Left ventricle myocardium inferior (tissue), 1 donor: ENCODE measurements at regions not wholly inside any gene's neighbourhood (a gene's known extent, or its start where the extent isn't known, plus 50 kb on each side); places are given as distances from the start of the nearest gene placed in this dataset.

ENCODE experiments used
- DNase-seq: peaks from one replicate; pipeline ENCODE4 v3.0.0-alpha.2; 2020
- H3K27ac ChIP-seq: fragments of 200-600 bp; replicated peaks from 2 replicates; pipeline ENCODE4 v1.8.0; 2021
- H3K27me3 ChIP-seq: fragments of 200-600 bp; 2 replicates; pipeline ENCODE4 v1.8.0; 2021; ENCODE audit warnings: low read depth
- H3K36me3 ChIP-seq: fragments of 200-600 bp; 2 replicates; pipeline ENCODE4 v1.8.0; 2021
- H3K4me1 ChIP-seq: fragments of 200-600 bp; 2 replicates; pipeline ENCODE4 v1.8.0; 2021
- H3K4me3 ChIP-seq: fragments of 200-600 bp; 2 replicates; pipeline ENCODE4 v1.8.0; 2021; ENCODE audit warnings: mild to moderate bottlenecking, moderate library complexity
- H3K9me3 ChIP-seq: fragments of 200-600 bp; replicated peaks from 2 replicates; pipeline ENCODE4 v1.8.0; 2021
- intact Hi-C: fragments of 100-400 bp; cut with micrococcal nuclease; formaldehyde crosslinking; loops from one replicate; pipeline ENCODE4 v1.11.0; 2022
- TF ChIP-seq, protein P1 (sequence below): fragments of 200-600 bp; IDR thresholded peaks from 2 replicates; pipeline ENCODE4 v1.8.0; 2021; ENCODE audit warnings: antibody characterized with exemption, mild to moderate bottlenecking, borderline replicate concordance
- donor health status: DM: no; HTN: yes; CAD: no; lungs with severe emphysema.

DNA sequence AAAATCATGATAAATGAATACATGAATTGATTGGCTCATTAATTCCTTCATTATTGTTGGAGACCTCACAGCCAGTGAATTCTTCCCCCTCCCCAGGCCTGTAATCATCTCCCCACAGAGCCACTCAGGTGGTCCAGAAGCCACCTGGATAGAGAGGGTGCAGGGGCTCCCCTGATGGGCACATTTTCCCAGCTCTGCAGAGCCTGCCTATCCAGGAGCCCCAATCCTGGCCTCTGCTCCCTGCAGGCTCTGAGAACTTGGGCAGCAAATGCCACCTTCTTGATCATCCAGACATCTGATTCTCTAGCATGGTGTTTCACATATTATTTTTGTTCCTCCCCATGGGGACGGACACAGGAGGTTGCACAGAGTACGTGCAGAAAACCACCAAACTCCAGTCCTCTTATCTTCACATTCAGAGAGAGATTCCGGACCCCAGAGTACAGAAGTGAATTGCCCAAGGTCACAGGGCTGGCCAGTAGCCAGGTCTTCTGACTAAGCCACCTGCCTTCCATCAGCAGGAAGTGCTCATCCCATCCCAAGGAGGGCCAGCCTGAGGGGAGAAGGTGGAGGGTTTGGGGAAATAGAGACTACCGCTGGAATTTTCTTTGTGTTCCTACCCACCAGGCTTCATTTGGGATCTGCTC lies 348.0 kb downstream of the BUD13 start:
- peaks cover 15% of the 10 kb centered on the region for H3K4me1 ChIP-seq
- no peak overlapping the region for H3K4me3 ChIP-seq
- no peak overlapping the region for H3K27ac ChIP-seq
- no peaks in the 10 kb centered on the region for H3K36me3 ChIP-seq
- no peak for DNase-seq
- peaks cover 45% of the 10 kb centered on the region for H3K27me3 ChIP-seq
- TF ChIP-seq, protein P1, sequence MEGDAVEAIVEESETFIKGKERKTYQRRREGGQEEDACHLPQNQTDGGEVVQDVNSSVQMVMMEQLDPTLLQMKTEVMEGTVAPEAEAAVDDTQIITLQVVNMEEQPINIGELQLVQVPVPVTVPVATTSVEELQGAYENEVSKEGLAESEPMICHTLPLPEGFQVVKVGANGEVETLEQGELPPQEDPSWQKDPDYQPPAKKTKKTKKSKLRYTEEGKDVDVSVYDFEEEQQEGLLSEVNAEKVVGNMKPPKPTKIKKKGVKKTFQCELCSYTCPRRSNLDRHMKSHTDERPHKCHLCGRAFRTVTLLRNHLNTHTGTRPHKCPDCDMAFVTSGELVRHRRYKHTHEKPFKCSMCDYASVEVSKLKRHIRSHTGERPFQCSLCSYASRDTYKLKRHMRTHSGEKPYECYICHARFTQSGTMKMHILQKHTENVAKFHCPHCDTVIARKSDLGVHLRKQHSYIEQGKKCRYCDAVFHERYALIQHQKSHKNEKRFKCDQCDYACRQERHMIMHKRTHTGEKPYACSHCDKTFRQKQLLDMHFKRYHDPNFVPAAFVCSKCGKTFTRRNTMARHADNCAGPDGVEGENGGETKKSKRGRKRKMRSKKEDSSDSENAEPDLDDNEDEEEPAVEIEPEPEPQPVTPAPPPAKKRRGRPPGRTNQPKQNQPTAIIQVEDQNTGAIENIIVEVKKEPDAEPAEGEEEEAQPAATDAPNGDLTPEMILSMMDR: no peak
- H3K9me3 ChIP-seq: no peaks in the 10 kb centered on the region
- intact Hi-C loops: no loop called here

DNA sequence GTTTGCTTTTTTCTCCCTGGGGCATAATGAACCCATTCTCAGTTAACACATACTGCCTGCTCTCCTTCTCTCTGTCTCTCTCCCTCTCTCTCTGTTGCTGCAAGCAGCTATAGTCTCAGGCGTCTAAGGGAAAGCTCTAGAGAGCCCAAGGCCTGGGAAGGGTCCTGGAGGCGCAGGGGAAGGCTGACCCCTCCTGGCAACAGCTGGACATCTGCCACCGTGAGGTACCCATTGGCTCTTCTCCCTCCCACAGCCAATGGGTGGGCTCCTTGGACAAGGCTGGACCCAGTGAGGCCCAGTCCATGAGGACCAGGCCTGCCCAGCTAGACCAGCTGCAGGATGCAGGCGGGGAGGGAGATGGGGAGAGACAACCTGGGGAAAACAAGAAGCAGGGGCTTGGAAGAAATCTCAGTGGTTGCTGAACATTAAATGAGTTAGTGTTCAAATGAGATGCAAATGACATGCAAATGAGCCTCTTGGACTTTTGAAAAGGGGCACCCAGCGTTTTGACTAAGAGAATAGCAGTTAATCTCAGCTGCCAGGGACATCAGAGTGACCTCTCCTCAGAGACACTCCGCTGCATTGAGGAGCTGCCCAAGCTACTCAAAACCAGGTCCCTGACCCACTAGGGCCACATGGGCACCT lies 349.7 kb downstream of the BUD13 start:
- peaks cover 55% of the 10 kb centered on the region for H3K27me3 ChIP-seq
- H3K4me3 ChIP-seq: no peak overlapping the region
- H3K4me1 ChIP-seq: peaks cover 9% of the 10 kb centered on the region
- TF ChIP-seq, protein P1: no peak
- H3K36me3 ChIP-seq: no peaks in the 10 kb centered on the region
- intact Hi-C loops: no loop called here
- DNase-seq: no peak
- H3K9me3 ChIP-seq: no peaks in the 10 kb centered on the region
- no peak overlapping the region for H3K27ac ChIP-seq

- no peak for DNase-seq
- TF ChIP-seq, protein P1: no peak
- Histone ChIP-seq H3K27me3 (peaks cover 55% of the 10 kb centered on the region), H3K4me1 (peaks cover 4% of the 10 kb centered on the region), H3K9me3 (no peaks in the 10 kb centered on the region), H3K4me3 (no peak overlapping the region), H3K27ac (no peak overlapping the region), H3K36me3 (no peaks in the 10 kb centered on the region)
- intact Hi-C loops: no loop called here
These were observed 350.2 kb downstream of the BUD13 start for GRCh38 chr11:116422556-116422955.

DNA sequence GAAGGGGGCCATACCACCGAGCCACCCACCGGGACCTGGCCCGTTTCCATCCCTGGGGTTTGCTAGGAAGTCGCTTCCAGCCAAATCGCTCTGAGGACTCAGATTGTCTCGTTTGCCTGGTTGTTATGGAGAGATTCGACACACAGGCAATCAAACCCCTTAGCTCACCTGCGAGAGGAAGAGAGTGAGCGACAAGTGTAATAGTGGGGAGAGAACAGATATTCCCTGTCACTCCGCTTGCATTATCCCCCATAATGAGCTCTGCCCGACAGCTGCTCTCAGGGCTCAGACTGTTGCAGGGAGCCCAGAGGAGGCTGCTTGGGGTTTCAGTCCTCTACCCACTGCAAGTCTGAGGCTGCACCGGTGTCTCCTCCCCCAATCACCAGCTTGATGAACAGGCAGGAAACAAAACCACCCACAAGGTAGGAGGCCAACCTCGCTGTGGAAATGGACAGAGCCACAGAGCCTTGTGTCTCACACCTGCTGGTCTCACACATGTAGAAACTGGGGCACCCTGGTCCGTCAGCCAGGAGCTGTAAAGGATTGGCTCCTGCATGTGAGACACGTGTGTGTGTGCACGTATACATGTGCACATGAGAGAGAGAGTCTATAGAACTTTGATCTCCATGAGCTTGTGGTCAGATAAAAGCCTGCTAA lies 351.1 kb downstream of the BUD13 start:
- intact Hi-C loops: no loop called here
- no peaks in the 10 kb centered on the region for H3K4me1 ChIP-seq
- H3K27ac ChIP-seq: no peak overlapping the region
- TF ChIP-seq, protein P1: no peak
- peaks cover 59% of the 10 kb centered on the region for H3K27me3 ChIP-seq
- no peaks in the 10 kb centered on the region for H3K9me3 ChIP-seq
- no peak for DNase-seq
- no peaks in the 10 kb centered on the region for H3K36me3 ChIP-seq
- no peak overlapping the region for H3K4me3 ChIP-seq

DNA sequence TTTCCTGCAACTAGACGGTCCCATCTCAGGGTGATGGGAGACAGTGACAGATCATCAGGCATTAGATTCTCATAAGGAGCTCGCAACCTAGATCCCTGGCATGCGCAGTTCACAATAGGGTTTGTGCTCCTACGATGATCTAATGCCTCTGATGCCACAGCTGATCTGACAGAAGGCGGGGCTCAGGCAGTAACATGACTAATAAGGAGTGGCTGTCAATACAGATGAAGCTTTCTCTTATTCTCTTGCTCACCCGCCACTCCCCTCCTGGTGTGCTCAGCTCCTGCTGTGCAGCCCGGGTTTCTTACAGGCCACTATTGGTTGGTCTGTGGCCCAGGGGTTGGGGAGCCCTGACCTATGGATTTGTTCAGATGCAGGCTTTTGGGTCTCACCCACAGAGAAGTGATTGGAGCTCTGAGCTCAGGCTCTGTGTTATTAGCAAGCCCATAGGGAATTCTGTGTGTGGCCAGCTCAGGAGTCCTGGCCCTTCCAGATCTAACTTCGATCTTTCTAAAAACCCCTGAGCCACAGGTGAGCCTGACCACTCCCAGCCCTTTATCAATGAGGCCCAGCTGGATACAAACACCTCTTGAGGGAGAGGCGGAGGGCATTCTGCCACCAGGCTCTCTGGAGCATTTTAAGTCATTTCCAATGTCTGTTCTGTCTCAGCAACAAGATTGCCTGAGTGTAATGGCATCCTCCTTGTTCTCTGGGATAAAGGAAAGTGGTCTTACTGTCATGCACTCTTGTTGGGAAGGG lies 351.8 kb downstream of the BUD13 start:
- intact Hi-C loops: no loop called here
- TF ChIP-seq, protein P1: no peak
- H3K4me1 ChIP-seq: no peaks in the 10 kb centered on the region
- H3K4me3 ChIP-seq: no peak overlapping the region
- peaks cover 65% of the 10 kb centered on the region for H3K27me3 ChIP-seq
- no peaks in the 10 kb centered on the region for H3K9me3 ChIP-seq
- H3K36me3 ChIP-seq: no peaks in the 10 kb centered on the region
- H3K27ac ChIP-seq: no peak overlapping the region
- DNase-seq: no peak
